Heart right ventricle (tissue), 16 donors: ENCODE measurements at regions not wholly inside any gene's neighbourhood (a gene's known extent, or its start where the extent isn't known, plus 50 kb on each side); places are given as distances from the start of the nearest gene placed in this dataset.

Source experiments
- ATAC-seq, 8 donors: fragments of 200-7000 bp; cut with Tn5 transposase; one replicate each; pipeline ENCODE4 v1.9.1; 2020; ENCODE audit warnings: mild to moderate bottlenecking in 8 of 8, moderate library complexity in 8 of 8, moderate number of reproducible peaks in 1 of 8
- DNase-seq, 2 donors: peaks; one replicate each; pipeline ENCODE4 v3.0.0-alpha.2; 2020
- H3K27ac ChIP-seq, 10 donors: fragments of 200-600 bp; sonication (generic) in 2 of 10; one replicate each; pipeline versions ENCODE4 v1.5.0 to v1.8.0; 2020 to 2022; ENCODE audit warnings: mild to moderate bottlenecking in 3 of 10
- H3K27me3 ChIP-seq, 7 donors: fragments of 200-600 bp; one replicate each; pipeline ENCODE4 v1.8.0; 2021 to 2022; ENCODE audit warnings: mild to moderate bottlenecking in 2 of 7
- H3K36me3 ChIP-seq, 9 donors: fragments of 200-600 bp; sonication (generic) in 1 of 9; one replicate each; pipeline versions ENCODE4 v1.5.0 to v1.8.0; 2020 to 2022; ENCODE audit warnings: mild to moderate bottlenecking in 2 of 9
- H3K4me1 ChIP-seq, 9 donors: fragments of 200-600 bp; sonication (generic) in 1 of 9; one replicate each; pipeline versions ENCODE4 v1.5.0 to v1.8.0; 2020 to 2022; ENCODE audit warnings: mild to moderate bottlenecking in 4 of 9
- H3K4me3 ChIP-seq, 10 donors: fragments of 200-600 bp; sonication (generic) in 2 of 10; one replicate each; pipeline versions ENCODE4 v1.5.0 to v1.8.0; 2020 to 2022; ENCODE audit warnings: mild to moderate bottlenecking in 7 of 10, moderate library complexity in 2 of 10
- H3K9me3 ChIP-seq, 11 donors: fragments of 200-600 bp in 10 of 11; sonication (generic) in 2 of 11; one replicate each; pipeline versions ENCODE4 v1.5.0 to v1.8.0; 2013 to 2022; ENCODE audit warnings: mild to moderate bottlenecking in 2 of 11, control low read depth in 1 of 11, moderate library complexity in 1 of 11
- WGBS, 2 donors: extraction: QIAGEN DNeasy Blood & Tissue Kit; methylation state at CpG; one replicate each; pipeline ENCODE4 v1.1.7; 2013; ENCODE audit warnings: inconsistent platforms in 1 of 2; 5-methylcytosine and 5-hydroxymethylcytosine counted together
- intact Hi-C, 10 donors: fragments of 100-400 bp; cut with DNase I; formaldehyde crosslinking; loops; one replicate each; pipeline versions ENCODE4 v1.11.1 to v1.14.2; 2022
- TF ChIP-seq, protein P1 (sequence below), 9 donors: fragments of 200-600 bp; sonication (generic) in 2 of 9; IDR thresholded peaks; one replicate each; pipeline versions ENCODE4 v1.5.0 to v1.8.0; 2021 to 2022; ENCODE audit warnings: antibody characterized with exemption in 9 of 9, mild to moderate bottlenecking in 5 of 9, moderate library complexity in 1 of 9
- donor health status: Arrhythmogenic right ventricular cardiomyopathy.
- donor health status: ischemic (EF 13 %, LVEDD 7.1; RV severe dilation, severe dysfunction).
- donor health status: healthy with polysubstance abuse.
- donor health status: DM: no; HTN: yes; CAD: no.
- donor health status: DM: no; HTN: no; CAD: no.
- donor health status: ischemic (EF 25% LVEDD 6.9; RV normal size, moderate dysfunction).
- donor health status: ischemic (EF 25% LVEDD 5.7; RV mildly dilated, moderate dysfunction).
- donor health status: healthy.
- donor health status: DM: yes; HTN: yes; CAD: no.
- donor health status: Ischemic cardiomyopathy.
- donor health status: ischemic (EF 35%, LVEDD 5.7; RV mildly dilated, moderate dysfunction).
- donor health status: nonischemic (EF 11% LVEDD 7.7; RV severe dilation, severe dysfunction).
- donor health status: DM: yes; HTN: yes; CAD: no.
- donor health status: PGD.
- donor health status: ischemic (EF 29% LVEDD 5.4; RV normal size, mild dysfunction).
- donor health status: nonischemic (EF 23%, LVEDD 6.1; RV moderate dilation, normal function).

DNA sequence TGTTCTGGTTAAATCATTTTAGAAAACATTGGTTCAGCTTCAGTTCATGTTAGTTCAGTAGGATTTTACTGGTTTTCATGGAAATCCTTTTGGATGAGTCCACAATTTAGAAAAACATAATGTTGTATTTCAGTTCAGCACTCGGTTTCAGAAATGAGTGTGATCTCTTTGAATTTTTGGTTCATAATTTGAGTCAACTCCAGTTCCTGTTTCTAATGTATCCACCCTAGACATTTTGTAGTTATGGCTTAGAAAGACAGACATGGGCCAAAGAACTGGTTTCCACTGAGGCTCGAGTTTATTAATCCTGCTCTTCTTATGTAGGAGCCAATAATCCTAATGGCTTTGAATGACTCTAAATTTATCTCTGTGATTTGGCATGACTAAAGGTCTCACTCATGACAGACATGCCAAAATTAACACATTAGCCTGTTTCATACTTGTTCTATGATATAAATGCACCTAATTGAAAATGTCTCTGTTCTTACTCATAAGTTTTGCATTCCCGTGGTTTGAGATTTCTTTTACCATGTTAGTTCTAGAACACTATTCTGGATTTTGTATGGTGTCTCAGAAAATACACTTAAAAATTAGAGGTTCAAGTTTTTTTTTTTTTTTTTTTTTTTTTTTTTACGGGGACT is 82.3 kb upstream of the SPRED2 start:
- WGBS, 2 donors: 76 to 80% methylated on average over 4 of the region's 4 CpGs
- H3K27me3 ChIP-seq: no peaks in the 10 kb centered on the region
- intact Hi-C loops: no loop called here

DNA sequence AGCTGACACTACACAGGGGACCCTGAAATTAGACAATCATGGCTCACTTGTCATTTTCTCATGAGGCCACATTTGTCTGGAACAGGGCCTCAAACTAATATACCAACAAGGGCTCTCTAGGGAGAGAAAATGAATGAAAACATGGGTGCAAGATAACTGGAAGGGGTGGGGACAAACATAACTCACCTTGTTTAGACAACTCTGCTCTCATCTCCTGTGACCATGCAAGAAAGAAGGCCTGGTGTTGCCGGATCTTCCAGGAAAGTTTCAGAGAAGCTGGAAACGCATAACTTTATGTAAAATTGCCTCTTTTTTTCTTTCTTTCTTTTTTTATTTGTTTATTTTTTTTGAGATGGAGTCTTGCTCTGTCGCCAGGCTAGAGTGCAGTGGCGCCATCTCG is 80.4 kb upstream of the SPRED2 start:
- H3K36me3 ChIP-seq: no peaks in the 10 kb centered on the region
- no peaks in the 10 kb centered on the region for H3K27me3 ChIP-seq
- ATAC-seq (no peak), DNase-seq (no peak)
- H3K4me3 ChIP-seq: no peak overlapping the region
- no peaks in the 10 kb centered on the region for H3K9me3 ChIP-seq
- WGBS, 2 donors: 87 to 97% methylated on average over 5 of the region's 5 CpGs
- TF ChIP-seq, protein P1, sequence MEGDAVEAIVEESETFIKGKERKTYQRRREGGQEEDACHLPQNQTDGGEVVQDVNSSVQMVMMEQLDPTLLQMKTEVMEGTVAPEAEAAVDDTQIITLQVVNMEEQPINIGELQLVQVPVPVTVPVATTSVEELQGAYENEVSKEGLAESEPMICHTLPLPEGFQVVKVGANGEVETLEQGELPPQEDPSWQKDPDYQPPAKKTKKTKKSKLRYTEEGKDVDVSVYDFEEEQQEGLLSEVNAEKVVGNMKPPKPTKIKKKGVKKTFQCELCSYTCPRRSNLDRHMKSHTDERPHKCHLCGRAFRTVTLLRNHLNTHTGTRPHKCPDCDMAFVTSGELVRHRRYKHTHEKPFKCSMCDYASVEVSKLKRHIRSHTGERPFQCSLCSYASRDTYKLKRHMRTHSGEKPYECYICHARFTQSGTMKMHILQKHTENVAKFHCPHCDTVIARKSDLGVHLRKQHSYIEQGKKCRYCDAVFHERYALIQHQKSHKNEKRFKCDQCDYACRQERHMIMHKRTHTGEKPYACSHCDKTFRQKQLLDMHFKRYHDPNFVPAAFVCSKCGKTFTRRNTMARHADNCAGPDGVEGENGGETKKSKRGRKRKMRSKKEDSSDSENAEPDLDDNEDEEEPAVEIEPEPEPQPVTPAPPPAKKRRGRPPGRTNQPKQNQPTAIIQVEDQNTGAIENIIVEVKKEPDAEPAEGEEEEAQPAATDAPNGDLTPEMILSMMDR (IDR thresholded peaks at IDR 0.05): no peak
- no peak overlapping the region for H3K27ac ChIP-seq
- intact Hi-C loops: no loop called here
- no peaks in the 10 kb centered on the region for H3K4me1 ChIP-seq

More for the DNA sequence above, 82.3 kb upstream of the SPRED2 start:
- Histone ChIP-seq H3K4me3 (no peak overlapping the region), H3K36me3 (no peaks in the 10 kb centered on the region), H3K27ac (no peak overlapping the region), H3K4me1 (no peaks in the 10 kb centered on the region), H3K9me3 (peaks cover 0 to 1% (median 0%) of the 10 kb centered on the region in 11 donors)
- TF ChIP-seq, protein P1 (IDR thresholded peaks at IDR 0.05): no peak
- ATAC-seq: no peak
- DNase-seq: no peak

DNA sequence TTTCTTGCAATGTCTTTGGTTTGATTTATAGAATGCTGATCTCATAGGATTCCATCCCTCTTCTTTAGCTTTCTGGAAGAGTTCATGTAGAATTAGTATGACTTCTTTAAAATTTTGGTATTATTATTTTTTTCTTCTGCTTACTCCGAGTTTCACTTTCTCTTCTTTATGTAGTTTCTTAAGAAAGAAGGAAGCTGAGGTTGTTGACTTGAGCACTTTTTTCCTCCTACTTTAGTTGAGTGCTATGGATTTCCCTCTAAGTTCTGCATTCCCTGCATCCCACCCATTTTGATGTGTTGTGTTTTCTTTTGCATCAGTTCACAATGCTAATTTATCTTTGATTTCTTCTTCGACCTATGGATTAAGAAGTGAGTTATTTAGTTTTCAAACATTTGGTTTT is 78.9 kb upstream of the SPRED2 start:
- no peaks in the 10 kb centered on the region for H3K27me3 ChIP-seq
- H3K27ac ChIP-seq: no peak overlapping the region
- H3K4me1 ChIP-seq: no peaks in the 10 kb centered on the region
- DNase-seq (no peak), ATAC-seq (no peak)
- 85 to 88% methylated on average over 2 of the region's 2 CpGs for WGBS, 2 donors
- intact Hi-C loops: no loop called here
- TF ChIP-seq, protein P1 (IDR thresholded peaks at IDR 0.05): no peak
- no peak overlapping the region for H3K4me3 ChIP-seq
- H3K9me3 ChIP-seq: no peaks in the 10 kb centered on the region
- no peaks in the 10 kb centered on the region for H3K36me3 ChIP-seq

DNA sequence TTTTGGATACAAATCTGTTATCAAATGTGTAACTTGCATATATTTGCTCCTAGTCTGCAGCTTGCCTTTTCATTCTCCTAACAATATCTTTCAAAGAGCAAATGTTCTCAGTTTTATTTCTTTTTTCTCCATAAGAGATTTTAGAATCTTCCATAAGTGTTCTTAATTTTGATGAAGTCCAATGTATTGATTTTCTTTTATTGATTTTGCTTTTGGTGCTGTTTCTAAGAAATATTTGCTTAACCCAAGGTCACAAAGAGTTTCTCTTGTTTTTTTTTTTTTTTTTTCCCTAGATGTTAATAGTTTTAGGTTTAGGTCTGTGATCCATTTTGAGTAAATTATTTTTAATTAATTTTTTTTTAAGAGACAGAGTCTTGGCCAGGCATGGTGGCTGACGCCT is 75.8 kb upstream of the SPRED2 start:
- 100% methylated on average over 1 of the region's 1 CpG for WGBS, 2 donors
- Histone ChIP-seq H3K9me3 (no peaks in the 10 kb centered on the region), H3K27me3 (no peaks in the 10 kb centered on the region), H3K4me3 (no peak overlapping the region), H3K4me1 (peaks cover 0 to 6% (median 0%) of the 10 kb centered on the region in 9 donors), H3K27ac (no peak overlapping the region), H3K36me3 (no peaks in the 10 kb centered on the region)
- ATAC-seq (no peak), DNase-seq (no peak)
- intact Hi-C loops: no loop called here
- TF ChIP-seq, protein P1 (IDR thresholded peaks at IDR 0.05): no peak
